SU-DHL-6 (cell line): ENCODE measurements at regions not wholly inside any gene's neighbourhood (a gene's known extent, or its start where the extent isn't known, plus 50 kb on each side); places are given as distances from the start of the nearest gene placed in this dataset.

Source experiments
- CTCF ChIP-seq: fragments of 200-600 bp; sonication (generic); IDR thresholded peaks from one replicate; pipeline ENCODE4 v1.5.1; 2017; ENCODE audit warnings: antibody characterized with exemption, mild to moderate bottlenecking, low read length, moderate library complexity; ENCODE audit not compliant: insufficient read depth, poor library complexity, severe bottlenecking
- EZH2phosphoT487 ChIP-seq: fragments of 200-600 bp; sonication (generic), shearing (Covaris generic); conservative IDR thresholded peaks from 2 replicates; pipeline ENCODE4 v1.6.1; 2018; ENCODE audit warnings: mild to moderate bottlenecking, antibody characterized with exemption, low read length, moderate library complexity, mixed read lengths

DNA sequence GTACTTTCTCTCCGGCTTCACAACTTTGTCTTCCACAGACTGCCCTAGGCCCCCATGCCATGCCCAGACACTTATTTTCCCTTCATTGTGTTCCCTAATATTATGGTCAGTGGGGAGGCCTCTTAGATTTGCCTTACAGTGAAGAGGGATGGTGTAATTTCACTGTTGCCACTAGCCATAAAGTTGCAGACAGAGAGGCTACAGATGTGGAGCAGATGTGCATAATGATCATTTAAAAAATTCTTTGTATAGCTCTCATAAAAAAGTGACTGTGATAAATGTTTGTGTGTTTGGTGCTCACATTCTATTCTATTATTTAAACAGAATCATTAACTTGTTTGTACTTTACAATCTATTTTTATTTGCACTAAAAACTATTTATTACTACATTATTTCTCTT, 67.5 kb upstream of the FN1 start:
- TF ChIP-seq CTCF (no peak), EZH2phosphoT487 (no peak)
